Superior temporal gyrus (tissue), 1 donor: ENCODE measurements at regions not wholly inside any gene's neighbourhood (a gene's known extent, or its start where the extent isn't known, plus 50 kb on each side); places are given as distances from the start of the nearest gene placed in this dataset.

Experiments
- DNase-seq: peaks from one replicate; pipeline ENCODE4 v3.0.0-alpha.2; 2016; ENCODE audit errors: extremely low spot score

DNA sequence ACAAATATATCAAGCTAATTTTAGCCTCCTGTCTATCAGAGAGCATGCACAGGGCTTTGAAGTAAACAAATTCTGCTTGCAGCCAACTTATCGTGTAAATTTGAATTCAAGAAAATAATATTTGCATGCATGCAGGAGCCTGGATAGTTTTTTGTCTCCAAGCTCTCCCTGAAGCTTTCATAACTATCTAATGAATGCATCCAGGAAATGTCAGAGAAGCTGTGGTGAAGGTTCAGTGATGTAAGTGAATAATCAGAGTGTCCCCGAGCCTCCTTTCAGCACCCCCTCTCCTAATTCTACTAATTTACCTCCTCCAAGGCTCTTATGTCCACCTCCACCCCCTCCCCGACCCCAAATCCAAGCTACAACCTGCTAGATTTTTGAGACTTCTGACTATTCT is 172.0 kb upstream of the ZNF32 start:
- DNase-seq = no peak

DNA sequence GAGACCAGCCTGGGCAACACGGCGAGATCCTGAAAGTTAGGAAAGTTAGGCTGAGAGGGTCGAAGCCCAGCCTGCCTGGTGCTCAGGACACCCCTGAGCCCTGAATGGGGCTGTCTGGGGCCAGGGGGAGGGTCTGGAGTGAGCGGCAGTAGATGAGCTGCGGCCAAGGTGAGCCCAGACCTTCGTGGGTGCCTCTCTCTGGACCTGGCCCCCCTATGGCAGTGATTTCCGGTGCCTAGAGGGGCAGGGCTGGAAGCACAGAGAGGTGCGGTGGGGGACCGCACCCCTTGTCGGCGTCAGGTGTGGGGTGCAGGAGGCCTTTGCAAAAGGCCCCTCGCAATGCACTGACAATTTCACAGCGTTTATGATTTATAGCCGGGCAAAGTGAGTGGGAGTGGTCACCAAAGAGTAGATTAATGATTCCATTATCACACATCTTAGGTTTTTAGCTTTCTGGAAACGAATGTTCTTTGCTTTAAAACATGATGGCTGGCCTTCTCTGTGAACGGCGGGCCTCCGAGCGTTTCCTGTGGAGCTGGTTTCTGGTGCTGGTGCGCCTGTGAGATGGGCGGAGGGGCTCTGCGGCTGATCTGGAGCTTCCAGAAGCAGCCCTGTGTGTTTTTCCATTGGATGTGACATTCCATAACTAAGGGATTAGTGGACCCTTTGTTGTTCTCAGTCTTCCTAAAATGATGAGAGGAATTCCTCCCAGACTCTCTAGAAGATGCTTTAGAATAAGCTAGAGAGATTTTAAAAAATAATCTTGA is 171.0 kb upstream of the ZNF32 start:
- DNase-seq = no peak

GRCh38 chr10:43818687-43819086 is 170.0 kb upstream of the ZNF32 start:
- DNase-seq = no peak

GRCh38 chr10:43817368-43817767 is 168.7 kb upstream of the ZNF32 start:
- DNase-seq = no peak

- DNase-seq = no peak
Observed at GRCh38 chr10:43816351-43817321, 168.0 kb upstream of the ZNF32 start.

DNA sequence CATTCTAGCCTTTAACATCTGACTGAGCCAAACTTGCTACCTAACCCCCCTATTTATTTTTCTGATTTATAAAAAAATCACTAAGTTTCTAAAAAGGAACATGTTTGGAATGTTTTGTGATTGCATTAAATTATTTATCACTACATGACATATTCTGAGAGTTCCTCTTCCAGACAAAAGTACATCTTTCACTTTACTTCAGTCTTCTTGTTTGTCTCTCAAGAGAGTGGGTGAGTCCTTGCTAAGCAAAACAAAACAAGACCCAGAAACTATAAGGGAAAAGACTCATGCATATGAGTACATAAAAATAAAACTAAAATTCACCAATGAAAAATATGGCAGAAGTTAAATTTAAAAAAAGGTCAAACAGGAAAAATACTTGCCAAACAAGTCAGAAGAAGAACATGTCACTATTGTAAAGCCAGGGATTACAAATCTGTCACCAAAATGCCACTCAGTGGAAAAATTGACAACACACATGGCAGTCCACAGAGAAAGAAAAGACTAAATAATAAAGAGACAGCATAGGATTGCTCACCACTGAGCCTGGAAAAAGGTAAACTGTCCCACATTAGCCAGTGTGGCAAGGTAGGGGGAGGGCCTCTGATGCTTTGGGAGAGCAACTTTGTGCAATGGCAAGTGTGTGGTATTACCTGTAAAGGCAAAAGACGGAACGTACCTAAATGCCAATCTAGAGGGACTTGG is 166.7 kb upstream of the ZNF32 start:
- DNase-seq = no peak

- no peak for DNase-seq
Observed at GRCh38 chr10:43814663-43815062, 166.0 kb upstream of the ZNF32 start.

- no peak for DNase-seq
Observed at GRCh38 chr10:43811871-43812270, 163.2 kb upstream of the ZNF32 start.

GRCh38 chr10:43809211-43809930 is 160.7 kb upstream of the ZNF32 start:
- no peak for DNase-seq

DNA sequence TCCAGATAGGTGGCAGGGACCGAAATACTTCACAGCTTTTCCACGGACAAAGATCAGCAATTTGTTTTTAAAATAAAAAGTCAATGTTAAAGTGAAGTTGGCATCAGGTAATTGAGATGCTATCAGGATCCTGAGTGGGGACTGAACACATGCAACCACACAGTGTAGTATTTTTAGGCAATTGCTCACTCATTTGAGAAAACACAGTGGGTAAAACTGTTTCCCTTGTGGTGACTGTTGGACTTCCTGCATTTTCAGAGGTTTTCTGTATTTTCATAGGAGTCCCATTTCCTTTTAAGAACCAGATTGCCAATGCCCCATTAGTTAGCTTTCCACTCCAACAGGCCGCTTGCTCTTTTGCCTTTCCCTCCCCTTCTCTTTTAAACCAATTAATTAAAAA is 159.5 kb upstream of the ZNF32 start:
- no peak for DNase-seq

GRCh38 chr10:43806831-43807640 is 158.4 kb upstream of the ZNF32 start:
- DNase-seq = no peak

- no peak for DNase-seq
Observed at GRCh38 chr10:43803791-43804190, 155.1 kb upstream of the ZNF32 start.

DNA sequence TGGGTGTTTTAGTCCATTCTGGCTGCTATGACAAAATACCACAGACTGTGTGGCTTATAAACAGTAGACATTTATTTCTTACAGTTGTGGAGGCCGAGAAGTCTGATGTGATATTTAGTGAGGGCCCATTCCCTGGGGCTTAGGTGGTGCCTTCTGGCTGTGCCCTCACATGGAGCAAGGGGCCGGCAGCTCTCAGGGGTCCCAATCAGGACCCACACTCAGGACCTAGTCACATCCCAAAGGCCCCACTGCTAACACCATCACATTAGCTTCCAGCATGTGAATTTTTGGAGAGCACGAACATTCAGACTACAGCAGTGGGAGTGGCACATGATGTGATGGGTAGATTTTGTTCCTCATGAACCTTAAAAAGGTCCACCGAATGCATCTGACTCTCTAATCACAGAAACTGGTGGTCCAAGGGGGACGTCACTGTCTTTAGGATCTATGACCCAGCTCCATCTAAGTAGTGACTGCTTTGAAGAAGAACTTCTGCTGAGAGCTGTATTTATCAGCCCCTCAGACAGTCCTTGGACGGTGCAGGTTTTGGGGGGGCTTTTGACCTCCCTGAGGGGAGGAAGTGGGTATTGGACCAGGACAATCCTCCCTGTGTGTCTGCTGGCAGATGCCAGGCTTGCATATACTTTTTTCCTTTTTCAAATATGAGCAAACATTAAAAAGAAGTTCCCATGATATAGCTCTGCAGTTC is 154.5 kb upstream of the ZNF32 start:
- DNase-seq = no peak

GRCh38 chr10:43801626-43802025 is 152.9 kb upstream of the ZNF32 start:
- no peak for DNase-seq

GRCh38 chr10:43801140-43801539 is 152.5 kb upstream of the ZNF32 start:
- no peak for DNase-seq

DNA sequence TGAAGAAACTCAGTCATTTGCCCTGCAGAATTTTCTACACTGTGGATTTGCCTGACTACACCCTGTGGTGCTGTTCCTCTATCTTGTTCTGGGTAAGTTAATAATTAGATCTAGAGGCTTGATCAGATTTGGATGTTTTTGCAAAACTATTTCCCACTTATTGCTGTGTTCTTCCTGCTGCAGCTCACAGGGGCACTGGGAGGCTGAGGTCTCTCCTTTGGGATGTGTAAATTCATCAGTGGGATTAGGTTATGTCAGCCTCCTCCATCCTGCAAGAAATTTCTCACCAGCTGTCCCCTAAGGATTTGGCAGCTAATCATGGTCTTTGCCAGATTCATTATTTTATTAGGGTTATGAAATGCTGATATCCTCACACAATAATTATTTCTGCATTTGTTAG is 148.1 kb upstream of the ZNF32 start:
- no peak for DNase-seq

GRCh38 chr10:43795639-43796038 is 147.0 kb upstream of the ZNF32 start:
- DNase-seq = no peak

- no peak for DNase-seq
Observed at GRCh38 chr10:43795093-43795492, 146.4 kb upstream of the ZNF32 start.

DNA sequence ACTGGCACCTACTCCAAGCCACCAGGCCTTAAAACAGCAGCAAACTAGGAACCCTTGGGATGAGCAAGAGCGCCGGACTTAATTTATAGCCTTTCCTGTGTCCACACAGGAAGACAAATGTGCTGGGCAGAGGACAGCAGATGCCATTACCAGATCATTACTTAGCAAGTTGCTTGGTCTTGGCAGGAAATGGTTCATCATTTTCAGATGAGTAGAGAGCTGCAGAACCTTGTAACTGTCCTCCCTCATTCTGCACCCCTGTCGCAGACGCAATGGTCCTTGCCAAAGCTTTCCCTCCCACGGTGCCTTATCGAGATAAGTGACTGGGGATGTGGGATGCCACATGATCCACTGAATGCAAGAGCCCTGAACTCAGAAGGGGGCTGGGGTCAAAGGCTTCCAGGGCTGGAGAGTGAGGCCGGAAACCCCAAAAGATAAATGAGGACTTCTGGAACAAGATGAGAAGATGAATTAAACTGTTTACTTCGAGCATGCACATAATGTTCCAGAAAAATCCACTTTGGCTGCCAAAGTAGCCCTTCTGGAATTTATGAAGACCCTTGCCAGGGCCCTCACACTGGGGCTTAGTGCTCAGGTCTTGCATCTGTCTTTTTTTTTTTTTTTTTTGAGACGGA is 145.6 kb upstream of the ZNF32 start:
- DNase-seq = no peak

DNA sequence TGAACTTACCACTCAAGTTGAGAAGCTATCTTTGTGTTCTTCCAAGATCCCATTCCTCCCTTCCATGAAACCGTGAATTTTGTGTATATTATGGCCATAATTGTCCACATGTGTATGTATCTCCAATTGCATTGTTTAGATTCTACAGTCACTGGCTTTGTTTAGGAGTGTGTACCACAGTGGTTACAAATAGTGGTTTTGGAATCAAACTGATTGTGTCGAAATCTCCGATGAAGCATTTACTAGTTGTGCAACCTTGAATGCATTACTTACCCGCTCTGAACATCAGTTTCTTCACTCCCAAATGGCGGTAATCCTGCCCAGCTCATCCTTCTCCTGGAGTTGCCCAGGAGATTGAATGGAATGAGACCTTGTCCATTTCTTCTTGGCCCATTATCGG is 145.0 kb upstream of the ZNF32 start:
- no peak for DNase-seq
